HK-2 (cell line): ENCODE measurements at regions not wholly inside any gene's neighbourhood (a gene's known extent, or its start where the extent isn't known, plus 50 kb on each side); places are given as distances from the start of the nearest gene placed in this dataset.
A peak's percentile ranks its signal among the peaks of the same experiment; 100 is the strongest.

Experiments
- DNase-seq: peaks from one replicate; pipeline ENCODE4 v3.0.0-alpha.2; 2018; ENCODE audit not compliant: unreplicated experiment

DNA sequence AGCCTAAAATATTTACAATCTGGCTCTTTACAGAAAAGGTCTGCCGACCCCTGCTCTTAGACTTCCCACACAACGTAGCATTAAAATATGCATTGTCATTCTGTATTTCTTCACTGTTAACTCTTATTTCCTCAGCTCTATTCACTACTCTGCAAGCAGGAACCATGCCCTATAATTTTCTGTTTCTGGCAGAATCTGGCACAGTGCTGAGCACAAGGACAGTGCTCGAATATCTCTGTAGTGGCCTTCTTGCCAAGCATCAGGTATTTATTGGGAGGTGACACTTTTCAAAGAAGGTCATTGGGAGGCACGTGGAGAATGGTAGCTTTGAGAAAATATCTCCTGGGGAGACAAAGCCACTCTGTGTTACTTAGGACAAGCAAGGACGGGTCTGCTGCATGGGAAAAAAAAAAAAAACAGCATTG lies 77.9 kb downstream of the PSMG1 start:
- DNase-seq, result no peak

DNA sequence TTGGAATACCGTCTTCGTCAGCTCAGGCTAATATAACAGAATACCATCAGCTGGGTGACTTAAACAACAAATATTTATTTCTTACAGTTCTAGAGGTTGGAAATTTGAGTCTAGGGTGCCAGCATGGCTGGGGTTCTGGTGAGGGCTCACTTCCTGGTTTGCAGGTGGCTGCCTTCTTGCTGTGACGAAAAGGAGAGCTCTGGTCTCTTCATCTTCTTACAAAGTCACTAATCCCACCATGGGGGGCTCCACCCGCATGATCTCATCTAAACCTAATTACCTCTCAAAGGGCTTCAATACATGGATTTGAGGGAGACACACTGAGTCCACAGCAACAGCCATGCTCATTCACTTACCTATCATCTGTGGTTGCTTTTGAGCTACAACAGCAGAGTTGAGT lies 78.3 kb downstream of the PSMG1 start:
- DNase-seq, result no peak

DNA sequence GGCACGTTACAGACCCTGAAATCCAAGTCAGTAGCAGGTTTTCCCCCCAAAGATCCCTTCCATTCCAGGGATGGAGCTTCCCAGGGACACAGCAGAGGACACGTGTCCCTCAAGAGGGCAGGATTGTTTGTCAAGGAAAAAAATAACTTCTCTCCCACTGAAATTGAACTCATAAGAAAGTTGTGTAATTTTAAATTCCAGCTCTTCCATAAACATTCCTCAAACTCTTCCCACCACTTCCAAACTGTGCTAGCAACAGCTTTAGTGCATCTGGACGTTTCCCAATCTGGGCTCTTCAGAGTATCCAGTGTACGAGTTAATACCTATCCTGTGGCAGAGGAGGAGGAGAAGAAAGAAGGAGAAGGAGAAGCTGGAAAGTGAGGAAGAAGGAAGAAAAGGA lies 79.6 kb downstream of the PSMG1 start:
- DNase-seq, result no peak

DNA sequence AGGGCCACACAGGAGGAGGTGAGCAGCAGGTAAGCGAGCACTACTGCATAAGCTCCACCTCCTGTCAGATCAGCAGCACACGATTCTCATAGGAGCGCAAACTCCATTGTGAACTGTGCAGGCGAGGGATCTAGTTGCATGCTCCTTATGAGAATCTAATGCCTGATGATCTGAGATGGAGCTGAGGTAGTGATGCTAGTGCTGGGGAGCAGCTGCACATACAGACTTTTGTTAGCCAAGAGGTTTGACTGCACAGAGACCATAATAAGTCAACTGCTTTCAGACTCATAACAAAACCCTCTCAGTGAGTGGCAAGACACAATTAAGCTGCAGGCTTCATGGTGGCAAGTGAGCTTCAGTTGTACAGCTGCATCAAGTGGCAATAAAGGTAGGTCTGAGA lies 83.4 kb downstream of the PSMG1 start:
- DNase-seq, result no peak

DNA sequence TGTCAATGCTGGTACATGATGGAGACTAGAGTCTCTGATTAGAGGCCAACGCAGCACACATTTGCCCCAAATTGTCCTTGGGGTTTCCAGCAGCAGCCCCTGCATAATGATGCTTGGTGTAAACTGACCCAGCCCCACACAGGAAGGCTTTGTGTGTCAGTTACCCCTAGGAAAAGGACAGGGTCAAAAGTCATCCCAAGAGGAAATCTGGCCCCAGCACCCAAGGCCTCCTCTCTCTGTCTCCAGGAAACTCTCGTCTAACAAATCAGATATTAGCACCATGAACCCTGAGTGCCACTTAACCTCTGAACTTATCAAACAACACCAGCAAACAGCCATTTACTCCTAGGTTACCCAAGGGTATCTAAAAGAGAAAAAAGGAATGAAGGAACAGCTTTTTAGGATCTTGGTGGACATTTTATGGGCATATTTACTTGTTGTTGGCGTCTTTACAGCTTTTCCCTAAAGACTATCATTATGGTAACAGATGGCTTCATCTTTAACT lies 84.5 kb downstream of the PSMG1 start:
- DNase-seq, result no peak

DNA sequence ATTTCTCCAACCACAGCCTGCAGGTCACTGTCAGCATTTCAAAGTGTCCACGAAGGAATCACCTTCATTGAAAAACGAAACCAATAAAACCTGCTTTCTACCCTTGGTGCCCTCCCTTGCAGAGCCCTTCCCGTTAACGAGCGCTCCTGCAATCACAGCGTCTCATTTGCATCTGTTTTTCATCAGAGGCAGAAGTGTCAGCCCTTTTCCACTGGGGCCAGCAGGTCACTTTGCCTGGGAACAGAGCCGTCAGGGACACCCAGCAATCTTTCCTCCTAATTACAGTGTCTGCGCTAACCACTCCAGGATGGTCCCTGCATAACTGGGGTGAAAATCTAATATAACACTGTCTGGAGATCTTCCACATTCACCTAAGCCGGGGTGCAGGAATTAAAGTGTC lies 85.3 kb downstream of the PSMG1 start:
- DNase-seq, result no peak

DNA sequence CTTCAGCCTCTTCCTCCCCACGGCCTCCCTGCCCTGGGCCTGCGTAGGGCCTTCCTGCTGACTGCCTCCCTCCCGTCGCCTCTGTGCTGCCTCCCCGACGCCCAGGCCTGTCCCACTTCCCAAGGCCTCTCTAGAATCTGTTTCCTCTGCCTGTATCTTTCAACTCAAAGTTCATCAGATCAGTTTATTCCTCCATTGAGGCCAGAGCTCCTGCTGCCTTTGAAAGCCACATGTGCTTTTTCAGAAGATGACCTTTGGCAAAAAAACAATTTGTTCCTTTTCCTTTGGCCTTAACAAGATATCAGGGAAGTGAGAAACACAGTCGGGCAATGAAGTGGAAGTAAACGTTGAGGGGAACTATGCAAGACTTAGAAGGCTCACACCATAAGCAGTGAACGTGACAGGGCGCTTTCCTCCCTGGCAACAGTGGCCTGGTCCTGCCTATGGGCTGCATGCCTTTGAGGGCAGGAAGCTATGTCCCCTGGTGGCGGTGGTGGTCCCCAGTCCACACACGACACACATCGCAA lies 85.9 kb downstream of the PSMG1 start:
- DNase-seq, result no peak

DNA sequence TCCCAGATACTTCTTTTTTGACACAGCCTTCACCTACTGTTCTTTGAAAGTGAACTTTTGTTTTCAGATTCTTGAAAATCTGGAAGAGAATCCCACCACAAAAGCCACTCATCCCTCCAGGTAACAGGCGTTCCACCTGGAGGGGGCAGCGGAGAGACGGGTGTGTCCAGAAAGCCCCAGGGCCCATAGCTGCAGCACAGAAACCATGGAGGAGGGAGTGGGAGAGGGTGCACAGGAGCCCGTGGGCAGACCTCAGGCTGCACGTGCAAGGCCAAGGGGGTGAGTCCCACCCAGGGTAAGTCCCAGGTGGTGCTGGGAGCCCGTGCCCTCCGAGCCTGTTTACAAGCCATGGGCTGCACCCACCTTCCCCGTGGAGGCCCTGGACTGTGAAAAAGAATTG lies 86.5 kb downstream of the PSMG1 start:
- DNase-seq, result no peak

DNA sequence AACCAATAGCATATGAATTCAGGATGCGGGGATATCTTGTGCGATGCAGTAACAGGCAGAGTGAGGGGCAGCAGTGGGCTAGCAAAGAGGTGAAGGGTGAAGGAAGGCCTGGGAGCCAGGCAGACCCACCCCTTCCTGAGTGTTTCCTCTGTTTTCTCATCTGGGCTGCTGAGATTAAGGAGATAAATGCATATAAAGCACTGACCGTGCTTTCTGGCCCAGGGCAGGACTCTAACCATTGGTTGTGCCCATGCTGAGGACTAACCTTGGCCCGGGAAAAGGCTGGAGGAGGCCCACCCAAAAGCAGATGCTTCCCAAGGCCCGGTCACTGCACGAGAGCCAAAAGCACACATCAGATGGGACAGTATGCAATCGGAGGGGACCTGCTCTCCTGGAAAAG lies 87.6 kb downstream of the PSMG1 start:
- DNase-seq, result no peak

DNA sequence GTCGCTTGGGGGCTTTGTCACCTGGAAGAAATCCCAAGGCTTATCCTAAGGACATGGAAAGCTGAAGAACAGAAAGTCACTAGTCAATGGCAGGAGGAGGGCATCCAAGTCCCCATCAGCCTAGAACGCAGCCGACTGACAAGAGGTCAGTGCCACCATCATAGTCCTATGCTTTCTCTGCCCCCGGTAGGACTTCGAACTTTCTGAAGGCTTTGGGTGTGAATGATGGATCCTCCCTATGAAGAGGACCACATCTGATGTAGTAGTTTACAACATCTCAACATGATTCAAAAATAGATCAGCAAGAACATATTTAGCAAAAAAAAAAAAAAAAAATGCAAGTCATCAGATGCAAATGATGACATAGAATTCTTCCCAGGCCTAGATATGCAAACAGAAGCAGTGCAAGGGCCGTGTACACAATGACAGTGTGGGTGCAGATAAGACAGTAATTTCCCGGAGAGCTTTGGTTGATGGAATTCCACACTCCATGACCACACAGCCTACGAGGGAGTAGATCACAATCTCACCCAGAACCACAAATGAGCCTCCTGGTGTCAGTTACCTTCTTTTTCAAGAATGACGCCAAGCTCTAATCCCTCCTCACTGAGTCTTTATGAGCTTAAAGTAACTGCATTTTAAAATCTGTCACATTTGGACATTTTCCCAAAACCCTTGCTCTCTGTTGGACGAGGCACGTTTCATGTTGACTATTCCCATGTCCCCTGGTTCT lies 88.2 kb downstream of the PSMG1 start:
- no peak for DNase-seq

DNA sequence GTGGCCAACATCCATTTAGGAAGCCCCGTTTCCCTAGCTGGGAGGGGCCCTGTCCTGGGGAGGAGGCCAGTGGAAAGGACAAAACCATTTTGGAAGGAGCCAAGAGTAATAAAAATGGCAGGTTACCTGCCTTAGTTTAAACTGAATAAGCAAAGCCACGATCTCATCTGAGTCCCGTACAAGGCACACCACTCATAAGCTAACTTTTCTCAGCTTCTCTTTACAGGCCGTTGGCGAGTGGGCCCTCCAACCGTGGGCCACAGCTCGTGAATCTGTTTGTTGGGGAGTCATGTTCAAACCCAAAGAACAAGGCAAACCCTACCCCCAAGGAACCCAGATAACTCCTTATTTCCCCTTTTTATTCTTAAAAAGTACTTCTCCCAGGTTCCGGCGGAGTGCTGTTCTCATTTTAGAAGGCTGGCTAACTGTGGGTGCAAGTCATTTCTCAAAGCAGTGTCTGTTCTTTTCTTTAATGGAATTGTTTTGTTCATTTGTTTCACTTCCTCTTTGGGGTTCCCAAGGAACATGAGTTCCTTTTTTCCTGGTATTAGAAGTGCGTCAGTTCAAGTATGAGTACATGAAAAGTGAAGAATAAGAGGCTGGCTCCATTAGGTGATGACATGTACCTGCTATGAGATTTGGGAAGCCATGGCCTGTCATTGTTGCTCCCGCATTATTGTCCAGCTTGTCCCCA lies 89.0 kb downstream of the PSMG1 start:
- DNase-seq, result no peak

DNA sequence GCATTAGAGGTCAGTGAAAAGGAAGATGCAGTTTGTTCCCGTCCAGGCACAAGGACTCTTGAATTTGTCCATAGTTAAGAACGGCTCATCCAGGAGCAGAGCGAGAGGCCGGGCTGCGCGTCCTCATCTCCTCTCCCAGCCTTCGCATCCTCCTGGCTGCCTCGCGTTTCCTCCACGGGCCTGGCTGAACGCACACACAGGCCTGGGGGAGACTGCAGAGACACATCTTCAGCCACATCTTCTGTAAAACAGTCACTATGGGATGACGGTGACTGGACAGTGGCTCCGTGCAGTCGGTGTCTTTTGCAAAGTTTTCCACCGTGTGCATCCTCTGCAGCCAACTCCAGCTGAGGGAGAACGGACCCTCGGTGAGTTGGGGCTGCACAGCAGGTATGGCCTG lies 89.7 kb downstream of the PSMG1 start:
- DNase-seq, result no peak

DNA sequence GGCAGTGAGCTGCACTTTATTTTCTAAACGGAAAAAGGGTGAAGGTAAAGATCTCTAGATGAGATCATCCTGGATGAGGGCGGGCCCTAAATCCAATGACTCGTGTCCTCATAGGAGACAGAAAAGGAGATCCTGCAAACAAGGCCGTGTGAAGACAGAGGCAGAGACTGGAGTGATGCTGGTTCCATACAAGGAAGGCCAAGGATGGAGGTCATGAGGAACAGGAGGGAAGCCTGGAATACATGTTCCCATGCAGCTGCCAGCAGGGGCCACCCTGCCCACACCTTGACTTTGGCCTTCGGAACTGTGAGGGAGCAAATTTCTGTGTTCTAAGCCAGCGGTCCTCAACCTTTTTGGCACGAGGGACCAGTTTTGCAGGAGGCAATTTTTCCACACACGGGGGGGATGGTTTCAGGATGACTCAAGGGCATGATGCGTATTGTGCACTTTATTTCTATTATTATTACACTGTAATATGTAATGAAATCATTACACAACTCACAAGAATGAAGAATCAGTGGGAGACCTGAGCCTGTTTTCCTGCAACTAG lies 94.3 kb downstream of the PSMG1 start:
- DNase-seq, result peak; percentile 10

DNA sequence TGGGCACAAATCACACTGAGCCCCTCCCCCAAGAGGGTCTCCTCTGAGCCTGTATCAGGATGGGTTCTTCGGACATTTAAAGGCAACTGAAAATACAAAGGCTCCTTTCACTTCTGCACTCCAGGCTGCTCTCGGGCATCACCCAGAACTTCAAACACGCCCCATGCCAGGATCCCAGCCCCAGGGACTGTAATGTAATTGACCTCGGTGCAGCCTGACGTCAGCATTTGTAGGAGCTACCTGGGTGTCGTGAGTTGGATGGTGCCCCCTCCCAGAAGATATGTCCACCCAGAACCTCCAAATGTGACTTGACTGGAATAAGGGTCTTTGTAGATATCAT lies 95.2 kb downstream of the PSMG1 start:
- no peak for DNase-seq

DNA sequence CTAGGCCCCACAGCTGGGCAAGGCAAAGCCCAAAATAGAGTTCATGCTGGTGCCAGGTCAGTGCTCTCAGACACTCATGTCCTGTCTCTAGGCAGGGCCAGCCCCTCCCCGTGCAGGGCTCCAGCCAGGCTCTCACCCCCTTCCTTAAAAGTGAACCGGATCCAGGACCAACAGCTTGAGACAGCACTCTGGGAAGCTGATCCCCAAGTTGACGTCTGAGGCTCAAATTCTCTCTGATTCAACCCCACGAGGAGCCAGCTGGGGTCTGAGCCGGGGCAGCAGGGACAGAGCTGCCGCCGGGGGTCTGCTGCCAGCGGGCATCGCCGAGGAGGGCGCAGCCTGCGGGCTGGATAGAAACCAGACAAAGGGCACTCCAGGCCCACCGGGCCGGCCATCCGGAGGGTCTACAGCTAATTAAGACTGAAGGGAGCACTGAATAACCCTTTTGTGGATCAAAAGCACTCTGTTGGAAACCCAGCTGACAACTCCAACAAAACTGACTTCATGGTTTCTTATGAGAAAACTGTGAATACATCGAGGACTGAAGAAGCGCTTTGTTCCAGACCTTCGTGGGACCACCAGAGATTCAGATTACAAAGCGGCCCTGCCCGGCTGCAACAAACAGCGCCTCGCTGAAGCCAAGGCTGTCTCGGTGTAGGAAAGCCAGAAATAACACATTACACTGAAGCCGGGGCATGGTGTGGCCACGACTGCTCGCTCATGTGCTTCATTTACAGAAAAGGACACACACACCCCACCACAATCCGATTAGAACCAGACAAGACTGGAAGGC lies 95.8 kb downstream of the PSMG1 start:
- no peak for DNase-seq

DNA sequence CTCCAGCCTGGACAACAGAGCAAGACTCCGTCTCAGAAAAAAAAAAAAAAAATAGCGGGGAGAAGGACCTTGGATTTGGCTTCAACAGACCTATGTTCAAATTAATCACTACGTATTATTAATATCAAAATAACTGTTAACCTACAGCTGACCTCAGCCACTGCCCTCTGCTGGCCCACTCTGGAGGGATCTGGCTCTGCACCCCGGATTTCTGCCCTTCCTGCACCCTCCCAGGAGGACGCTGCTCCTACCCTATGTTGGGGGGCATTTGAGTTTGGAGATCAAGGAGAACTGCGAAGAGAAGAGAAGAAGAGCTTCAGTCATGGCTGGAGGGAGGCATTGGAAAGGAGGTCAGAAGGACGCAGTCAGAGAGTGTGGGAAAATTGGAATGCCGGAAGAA lies 96.7 kb downstream of the PSMG1 start:
- DNase-seq, result no peak

DNA sequence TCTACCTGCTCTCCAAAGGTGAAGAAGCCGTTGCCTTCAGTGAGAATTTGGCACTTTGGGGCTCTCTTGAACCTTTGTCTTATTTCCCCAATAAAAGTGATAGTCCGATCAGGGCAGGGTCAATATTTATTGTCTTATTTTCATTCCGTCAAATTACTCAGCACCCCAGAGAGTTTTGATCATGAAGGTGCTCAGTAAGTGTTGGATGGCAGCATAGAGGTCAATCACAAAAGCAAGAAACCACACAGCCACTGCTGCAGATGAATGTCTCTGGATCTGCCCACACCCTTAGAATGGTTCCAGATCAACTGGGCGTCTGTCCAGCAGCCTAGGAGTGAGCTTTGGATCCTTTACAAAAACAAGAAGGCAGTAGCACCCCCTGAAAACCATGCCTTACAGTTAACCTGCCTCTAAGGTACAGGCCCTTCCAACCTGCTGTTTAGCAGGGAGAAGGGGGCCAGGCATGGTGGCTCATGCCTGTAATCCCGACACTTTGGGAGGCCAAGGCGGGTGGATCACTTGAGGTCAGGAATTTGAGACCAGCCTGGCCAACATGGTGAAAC lies 97.3 kb downstream of the PSMG1 start:
- no peak for DNase-seq

DNA sequence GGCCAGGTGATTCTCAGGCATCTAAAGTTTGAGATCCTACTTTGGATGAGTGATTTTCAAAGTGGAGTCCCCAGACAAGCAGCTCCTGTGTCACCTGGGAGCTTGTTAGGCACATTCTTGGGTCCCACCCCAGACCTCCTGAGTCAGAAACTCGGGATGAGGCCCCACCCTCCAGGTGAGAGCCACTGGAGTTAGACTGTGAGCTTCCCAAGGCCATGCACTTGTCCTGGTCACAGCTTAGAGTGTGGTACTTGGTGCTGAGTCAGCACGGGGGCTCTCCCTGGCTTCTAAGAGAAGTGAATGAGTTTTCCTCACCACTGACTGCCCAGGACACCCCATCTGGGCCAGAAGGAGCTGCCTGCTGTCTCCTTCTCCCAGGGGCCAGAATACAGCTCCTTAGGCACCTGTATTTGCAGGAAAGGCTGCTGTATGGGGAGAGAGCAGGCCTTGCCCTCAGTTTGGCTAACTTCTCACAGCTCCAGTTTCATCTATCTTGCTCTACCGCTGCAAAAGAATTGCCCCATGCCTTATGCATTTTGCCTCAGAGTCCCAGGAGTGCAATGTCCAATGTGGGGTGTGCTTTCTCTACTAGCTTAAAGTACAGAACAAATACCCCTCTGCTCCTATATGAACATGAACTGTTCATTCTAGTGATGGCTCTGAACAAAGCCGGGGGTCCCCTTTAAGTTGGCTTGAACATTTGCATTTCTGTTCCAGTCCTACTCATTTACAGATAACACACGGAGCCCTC lies 98.1 kb downstream of the PSMG1 start:
- no peak for DNase-seq

DNA sequence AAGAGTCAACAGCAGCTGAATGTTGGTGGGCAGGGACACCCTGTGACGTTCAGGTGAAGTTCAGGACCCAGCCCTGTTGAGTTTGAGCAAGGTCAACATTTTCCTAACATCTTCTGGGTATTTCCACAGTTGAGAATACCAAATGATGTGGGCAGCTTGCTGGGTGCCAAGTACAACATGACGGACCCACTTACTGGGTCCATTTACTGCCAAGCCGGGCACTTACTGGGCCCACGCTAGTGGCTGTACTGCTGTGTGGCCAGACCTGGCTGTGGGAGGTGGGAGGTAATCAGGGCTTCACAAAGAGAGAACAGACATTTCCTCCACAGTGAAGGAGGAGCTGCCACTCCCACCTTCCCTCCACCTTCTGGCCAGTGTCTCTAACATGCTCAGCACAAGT lies 99.2 kb downstream of the PSMG1 start:
- no peak for DNase-seq

DNA sequence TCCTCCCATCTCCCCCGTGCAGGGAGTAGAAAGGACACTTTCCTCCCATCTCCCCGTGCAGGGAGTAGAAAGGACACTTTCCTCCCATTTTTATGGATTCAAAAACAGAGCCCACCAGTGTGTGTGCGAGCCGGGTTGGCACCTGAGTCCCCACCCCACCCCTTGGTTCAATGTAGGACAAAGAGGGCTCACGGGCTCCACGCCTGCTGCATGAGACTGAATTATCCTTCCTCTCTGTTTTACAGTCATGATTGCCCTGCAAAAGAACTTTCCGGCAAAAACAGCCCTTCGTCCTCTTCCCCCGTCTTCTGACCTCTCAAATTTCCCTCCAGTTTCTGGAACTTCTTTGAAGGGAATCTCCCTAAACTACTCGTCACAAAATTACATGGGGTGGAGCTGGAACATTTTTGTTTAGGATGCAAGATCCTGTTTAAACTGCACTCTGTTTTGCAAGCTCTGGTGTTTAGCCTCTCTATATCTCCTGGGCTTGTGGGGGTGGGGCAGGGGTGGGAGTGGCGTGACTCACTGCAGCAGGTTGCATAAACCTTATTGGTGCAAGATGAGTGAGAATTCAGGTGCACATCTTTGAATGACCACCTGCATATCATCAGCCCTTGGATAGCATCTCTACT lies 99.8 kb downstream of the PSMG1 start:
- DNase-seq, result no peak
